NB4 (cell line): ENCODE measurements at regions not wholly inside any gene's neighbourhood (a gene's known extent, or its start where the extent isn't known, plus 50 kb on each side); places are given as distances from the start of the nearest gene placed in this dataset.

Source experiments
- DNase-seq: peaks from one replicate; pipeline ENCODE4 v3.0.0; 2010; ENCODE audit warnings: low read depth
- H3K4me3 ChIP-seq: one replicate; pipeline ENCODE4 v1.5.1; 2011; ENCODE audit warnings: mild to moderate bottlenecking, low read depth, low read length, moderate library complexity
- CTCF ChIP-seq: IDR thresholded peaks from one replicate; pipeline ENCODE4 v1.5.1; 2012; ENCODE audit warnings: low read depth, low read length
- MAX ChIP-seq: IDR thresholded peaks from 2 replicates; pipeline ENCODE4 v1.6.1; 2011; ENCODE audit warnings: low read depth, low read length
- MYC ChIP-seq: IDR thresholded peaks from 2 replicates; pipeline ENCODE4 v1.6.1; 2011; ENCODE audit warnings: low read depth, low read length
- POLR2A ChIP-seq: IDR thresholded peaks from 2 replicates; pipeline ENCODE4 v1.6.1; 2011; ENCODE audit warnings: mild to moderate bottlenecking; ENCODE audit not compliant: insufficient read length; ENCODE audit errors: extremely low read depth

- no peak overlapping the region for H3K4me3 ChIP-seq
- DNase-seq, result no peak
- TF ChIP-seq MYC, result no peak
- TF ChIP-seq CTCF, result no peak
- TF ChIP-seq MAX, result no peak
- no peak for TF ChIP-seq POLR2A
Observed at GRCh38 chr16:11420895-11421294, 75.6 kb downstream of the RMI2 start.

- TF ChIP-seq MYC (no peak), CTCF (no peak), MAX (no peak), POLR2A (no peak)
- DNase-seq, result no peak
- no peak overlapping the region for H3K4me3 ChIP-seq
Observed at GRCh38 chr16:11422381-11423314, 77.4 kb downstream of the RMI2 start.

GRCh38 chr16:11423315-11424117 lies 78.3 kb downstream of the RMI2 start:
- H3K4me3 ChIP-seq, result no peak overlapping the region
- DNase-seq, result peak; percentile 92
- TF ChIP-seq CTCF, result no peak
- no peak; the same call in 1 of the 2 replicates for TF ChIP-seq MYC
- no peak for TF ChIP-seq POLR2A
- TF ChIP-seq MAX, result peak; percentile 61

- no peak for DNase-seq
- H3K4me3 ChIP-seq, result no peak overlapping the region
- TF ChIP-seq MAX (no peak), CTCF (no peak), POLR2A (no peak), MYC (no peak)
Observed at GRCh38 chr16:11424118-11424460, 78.8 kb downstream of the RMI2 start.

GRCh38 chr16:11425140-11425539 lies 79.9 kb downstream of the RMI2 start:
- TF ChIP-seq POLR2A, result no peak
- no peak for TF ChIP-seq MAX
- TF ChIP-seq CTCF, result no peak
- TF ChIP-seq MYC, result no peak
- no peak overlapping the region for H3K4me3 ChIP-seq
- peak; percentile 26 for DNase-seq
